AG04449 (cell line): ENCODE measurements at regions not wholly inside any gene's neighbourhood (a gene's known extent, or its start where the extent isn't known, plus 50 kb on each side); places are given as distances from the start of the nearest gene placed in this dataset.
"Not testable (repeated sequence)": the region's sequence is repeated elsewhere in the genome, so short reads cannot be mapped to it uniquely, and the experiment has no call there.

Source experiments
- CTCF ChIA-PET: fragments of 350-600 bp; formaldehyde crosslinking; extraction: SDS; loops from one replicate; lab custom pipeline; 2021; ENCODE audit warnings: antibody characterized with exemption; lab: Yijun Ruan, JAX
- POLR2A ChIA-PET: fragments of 400-600, 350-600 bp; formaldehyde crosslinking; extraction: SDS; loops from one replicate; lab custom pipeline; 2020; ENCODE audit warnings: antibody characterized with exemption, inconsistent platforms; lab: Yijun Ruan, JAX
- DNase-seq: peaks from one replicate; pipeline ENCODE4 v3.0.0-alpha.2; 2010; ENCODE audit warnings: low read depth, low spot score
- H3K4me3 ChIP-seq: 2 replicates; pipeline ENCODE4 v1.5.1; 2011; ENCODE audit warnings: low read depth, mild to moderate bottlenecking, control low read depth, low read length
- CTCF ChIP-seq: IDR thresholded peaks from one replicate; pipeline ENCODE4 v1.5.1; 2011; ENCODE audit warnings: mild to moderate bottlenecking, moderate library complexity, low read length, control low read depth, inconsistent platforms; ENCODE audit not compliant: insufficient read depth; ENCODE audit errors: missing control alignments

- ChIA-PET CTCF (no interaction called here), POLR2A (no interaction called here)
- no peak for DNase-seq
- no peak overlapping the region for H3K4me3 ChIP-seq
- TF ChIP-seq CTCF: no peak
Observed at GRCh38 chr14:105938959-105939358, 412.6 kb downstream of the TMEM121 start.

- no peak for DNase-seq
- ChIA-PET CTCF (no interaction called here), POLR2A (no interaction called here)
- no peak overlapping the region for H3K4me3 ChIP-seq
- TF ChIP-seq CTCF: no peak
Observed at GRCh38 chr14:105939810-105940508, 413.6 kb downstream of the TMEM121 start.

GRCh38 chr14:105940534-105941225 lies 414.3 kb downstream of the TMEM121 start:
- ChIA-PET CTCF (no interaction called here), POLR2A (no interaction called here)
- TF ChIP-seq CTCF: no peak
- DNase-seq: no peak
- H3K4me3 ChIP-seq: no peak overlapping the region

GRCh38 chr14:105941226-105942166 lies 415.1 kb downstream of the TMEM121 start:
- no peak overlapping the region for H3K4me3 ChIP-seq
- DNase-seq: no peak
- POLR2A ChIA-PET: no interaction called here
- TF ChIP-seq CTCF: no peak
- CTCF ChIA-PET: no interaction called here

- CTCF ChIA-PET, H3K4me3 ChIP-seq, POLR2A ChIA-PET, DNase-seq: not testable (repeated sequence)
Observed at GRCh38 chr14:105942725-105943124, 416.3 kb downstream of the TMEM121 start.

- CTCF ChIA-PET: no interaction called here
- no peak for TF ChIP-seq CTCF
- POLR2A ChIA-PET: no interaction called here
- H3K4me3 ChIP-seq: no peak overlapping the region
- no peak for DNase-seq
Observed at GRCh38 chr14:105943973-105944602, 417.7 kb downstream of the TMEM121 start.
